ENCODE measurements at regions not wholly inside any gene's neighbourhood (a gene's known extent, or its start where the extent isn't known, plus 50 kb on each side); places are given as distances from the start of the nearest gene placed in this dataset.

DNA sequence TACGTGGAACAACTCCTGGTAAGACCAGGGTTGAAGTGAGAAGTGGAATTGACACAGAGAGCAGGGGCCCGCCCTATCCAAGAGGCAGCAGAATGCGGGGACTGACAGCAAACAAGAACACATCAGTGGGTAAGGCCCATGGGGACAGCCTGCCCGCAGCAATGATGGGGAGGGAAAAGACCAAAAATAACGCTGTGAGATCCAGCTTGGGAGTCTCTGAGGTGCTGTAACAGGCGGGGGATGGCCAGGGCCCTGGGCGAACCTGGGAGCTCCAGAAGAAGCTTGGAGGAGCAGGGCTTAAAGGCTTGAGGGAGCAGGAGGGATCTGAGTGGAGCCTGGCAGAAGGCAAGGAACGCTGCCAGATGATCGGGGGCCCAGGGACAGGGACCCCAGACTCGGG, 173.4 kb downstream of the TMEM200C start:
- Histone ChIP-seq H3K27ac (no peak overlapping the region), H3K9ac (ENCODE audit: low read depth in 2 of 2, low read length in 2 of 2) (no peak overlapping the region), H3K4me1 (no peaks in the 10 kb centered on the region), H3K4me3 (no peak overlapping the region), H3K36me3 (no peaks in the 10 kb centered on the region), H3K27me3 (no peaks in the 10 kb centered on the region), H3K9me3 (no peaks in the 10 kb centered on the region)
- intact Hi-C loops (cut with DNase I): no loop called here
- no peak for DNase-seq
- TF ChIP-seq, protein P1, sequence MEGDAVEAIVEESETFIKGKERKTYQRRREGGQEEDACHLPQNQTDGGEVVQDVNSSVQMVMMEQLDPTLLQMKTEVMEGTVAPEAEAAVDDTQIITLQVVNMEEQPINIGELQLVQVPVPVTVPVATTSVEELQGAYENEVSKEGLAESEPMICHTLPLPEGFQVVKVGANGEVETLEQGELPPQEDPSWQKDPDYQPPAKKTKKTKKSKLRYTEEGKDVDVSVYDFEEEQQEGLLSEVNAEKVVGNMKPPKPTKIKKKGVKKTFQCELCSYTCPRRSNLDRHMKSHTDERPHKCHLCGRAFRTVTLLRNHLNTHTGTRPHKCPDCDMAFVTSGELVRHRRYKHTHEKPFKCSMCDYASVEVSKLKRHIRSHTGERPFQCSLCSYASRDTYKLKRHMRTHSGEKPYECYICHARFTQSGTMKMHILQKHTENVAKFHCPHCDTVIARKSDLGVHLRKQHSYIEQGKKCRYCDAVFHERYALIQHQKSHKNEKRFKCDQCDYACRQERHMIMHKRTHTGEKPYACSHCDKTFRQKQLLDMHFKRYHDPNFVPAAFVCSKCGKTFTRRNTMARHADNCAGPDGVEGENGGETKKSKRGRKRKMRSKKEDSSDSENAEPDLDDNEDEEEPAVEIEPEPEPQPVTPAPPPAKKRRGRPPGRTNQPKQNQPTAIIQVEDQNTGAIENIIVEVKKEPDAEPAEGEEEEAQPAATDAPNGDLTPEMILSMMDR (IDR thresholded peaks at IDR 0.05): no peak

DNA sequence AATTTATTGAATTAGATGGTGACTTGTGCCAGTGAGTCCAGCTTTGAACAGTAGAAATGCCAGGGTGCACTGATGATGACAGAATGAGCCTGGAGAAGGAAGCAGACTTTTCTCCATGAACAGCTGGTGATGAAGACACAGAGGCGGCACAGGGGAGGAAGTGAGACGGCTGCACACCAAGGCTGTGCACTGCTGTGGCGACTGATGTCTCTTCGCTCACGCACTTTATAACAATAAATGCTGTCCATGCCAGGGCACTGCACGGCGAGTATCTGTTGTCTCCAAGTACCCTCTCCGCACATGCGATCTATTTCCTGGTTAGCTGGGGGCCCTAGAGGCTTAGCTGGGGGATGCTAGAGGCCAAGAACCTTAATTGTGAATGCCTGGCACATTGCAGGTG, 175.2 kb downstream of the TMEM200C start:
- Histone ChIP-seq H3K9ac (ENCODE audit: low read depth in 2 of 2, low read length in 2 of 2) (no peak overlapping the region), H3K27ac (no peak overlapping the region), H3K4me1 (no peaks in the 10 kb centered on the region), H3K36me3 (no peaks in the 10 kb centered on the region), H3K9me3 (no peaks in the 10 kb centered on the region), H3K4me3 (no peak overlapping the region), H3K27me3 (no peaks in the 10 kb centered on the region)
- TF ChIP-seq, protein P1 (IDR thresholded peaks at IDR 0.05): no peak
- DNase-seq: no peak
- intact Hi-C loops (cut with DNase I): no loop called here

DNA sequence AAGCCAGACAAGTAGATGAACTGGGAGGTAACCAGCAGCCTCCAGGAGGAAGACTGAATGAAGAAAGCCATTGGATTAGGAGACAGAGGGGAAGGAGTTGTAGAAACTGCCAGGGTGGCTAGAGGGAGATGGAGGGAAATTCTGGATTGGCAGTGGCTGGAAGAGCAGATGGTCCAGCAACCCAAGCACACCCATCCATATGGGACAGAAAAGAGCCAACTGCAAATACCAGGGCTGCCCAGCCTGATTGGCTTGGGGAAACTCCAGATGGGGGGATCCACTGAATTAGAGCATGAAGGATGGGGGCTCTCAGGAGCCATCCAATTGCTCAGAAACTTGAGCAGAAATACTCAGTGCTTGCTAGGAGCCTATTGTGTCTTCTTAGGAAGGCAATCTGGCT, 173.5 kb upstream of the EPB41L3 start:
- Histone ChIP-seq H3K9me3 (no peaks in the 10 kb centered on the region), H3K4me3 (no peak overlapping the region), H3K27ac (no peak overlapping the region), H3K36me3 (no peaks in the 10 kb centered on the region), H3K4me1 (no peaks in the 10 kb centered on the region), H3K27me3 (no peaks in the 10 kb centered on the region), H3K9ac (ENCODE audit: low read depth in 2 of 2, low read length in 2 of 2) (no peak overlapping the region)
- intact Hi-C loops (cut with DNase I): no loop called here
- TF ChIP-seq, protein P1 (IDR thresholded peaks at IDR 0.05): no peak
- DNase-seq: no peak

DNA sequence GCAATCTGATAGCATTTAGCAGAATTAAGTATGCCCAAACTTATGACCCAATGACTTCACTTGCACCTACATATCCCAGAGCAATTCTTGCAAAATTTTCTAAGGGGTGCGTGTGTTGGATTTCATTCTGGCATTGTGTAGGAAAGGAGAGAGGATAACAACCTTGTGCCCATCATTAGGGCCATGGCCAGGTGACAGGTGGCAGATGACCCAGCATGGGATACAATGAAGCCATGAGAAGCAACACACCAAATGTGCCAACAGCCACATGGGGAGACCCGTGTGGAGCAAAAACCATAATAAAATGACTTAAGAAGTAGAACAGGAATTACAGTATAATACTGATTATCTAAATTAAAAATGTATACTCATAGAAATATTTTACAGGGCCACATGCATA, 166.9 kb upstream of the EPB41L3 start:
- no peaks in the 10 kb centered on the region for H3K27me3 ChIP-seq
- intact Hi-C loops (cut with DNase I): no loop called here
- TF ChIP-seq, protein P1 (IDR thresholded peaks at IDR 0.05): no peak
- H3K9ac ChIP-seq (ENCODE audit: low read depth in 2 of 2, low read length in 2 of 2): no peak overlapping the region
- H3K4me3 ChIP-seq: no peak overlapping the region
- DNase-seq: no peak
- no peaks in the 10 kb centered on the region for H3K36me3 ChIP-seq
- no peaks in the 10 kb centered on the region for H3K4me1 ChIP-seq
- no peak overlapping the region for H3K27ac ChIP-seq
- H3K9me3 ChIP-seq: no peaks in the 10 kb centered on the region

DNA sequence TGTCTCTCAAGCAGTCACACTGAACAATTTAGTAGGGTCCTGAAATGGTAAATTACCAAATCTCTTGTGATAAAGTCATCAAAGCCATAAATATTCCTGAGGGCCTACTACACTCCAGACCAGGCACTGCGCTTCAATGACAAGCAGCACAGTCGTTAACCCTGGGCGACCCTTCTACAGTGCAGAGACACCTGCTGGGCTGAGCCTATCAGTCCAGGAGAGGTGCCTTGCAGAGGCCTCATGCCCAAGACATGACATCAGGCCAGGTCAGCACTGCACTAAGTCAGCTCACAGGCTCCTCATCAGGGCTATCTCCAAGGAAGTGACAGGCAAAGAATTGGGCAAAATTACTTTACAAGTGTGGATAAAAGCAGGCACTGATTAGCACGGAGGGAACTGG, 166.4 kb upstream of the EPB41L3 start:
- intact Hi-C loops (cut with DNase I): no loop called here
- Histone ChIP-seq H3K36me3 (no peaks in the 10 kb centered on the region), H3K27ac (no peak overlapping the region), H3K27me3 (no peaks in the 10 kb centered on the region), H3K9me3 (no peaks in the 10 kb centered on the region), H3K4me3 (no peak overlapping the region), H3K4me1 (no peaks in the 10 kb centered on the region), H3K9ac (ENCODE audit: low read depth in 2 of 2, low read length in 2 of 2) (no peak overlapping the region)
- DNase-seq: no peak
- TF ChIP-seq, protein P1 (IDR thresholded peaks at IDR 0.05): no peak
